GM18951 (cell line): ENCODE measurements at regions not wholly inside any gene's neighbourhood (a gene's known extent, or its start where the extent isn't known, plus 50 kb on each side); places are given as distances from the start of the nearest gene placed in this dataset.

Experiments used
- POLR2A ChIP-seq: IDR thresholded peaks from 4 replicates; pipeline ENCODE4 v1.6.1; 2011; ENCODE audit warnings: mild to moderate bottlenecking; ENCODE audit not compliant: insufficient read length, insufficient read depth; ENCODE audit errors: extremely low read depth
- in situ Hi-C: fragments of 300-500 bp; cut with MboI; formaldehyde crosslinking; loops from one replicate; pipeline ENCODE4 v1.12.0; 2022; ENCODE audit warnings: low sequenced_read_pairs, mixed read lengths, inconsistent platforms; ENCODE audit not compliant: unreplicated experiment

- in situ Hi-C loops = no loop called here
- no peak for TF ChIP-seq POLR2A
These were observed 621.7 kb downstream of the KCNJ3 start for GRCh38 chr2:155320236-155320635.

GRCh38 chr2:155318710-155319109 is 620.2 kb downstream of the KCNJ3 start:
- no peak for TF ChIP-seq POLR2A
- in situ Hi-C loops = no loop called here

GRCh38 chr2:155315768-155316167 is 617.3 kb downstream of the KCNJ3 start:
- no peak for TF ChIP-seq POLR2A
- in situ Hi-C loops = no loop called here

- in situ Hi-C loops = no loop called here
These were observed 612.1 kb downstream of the KCNJ3 start for GRCh38 chr2:155310589-155310988.

GRCh38 chr2:155309483-155309882 is 611.0 kb downstream of the KCNJ3 start:
- in situ Hi-C loops = no loop called here

More at GRCh38 chr2:155310589-155310988, 612.1 kb downstream of the KCNJ3 start:
- no peak for TF ChIP-seq POLR2A

GRCh38 chr2:155308367-155309009 is 610.0 kb downstream of the KCNJ3 start:
- no peak for TF ChIP-seq POLR2A
- in situ Hi-C loops = no loop called here

More at GRCh38 chr2:155309483-155309882, 611.0 kb downstream of the KCNJ3 start:
- TF ChIP-seq POLR2A = no peak

GRCh38 chr2:155301221-155301620 is 602.7 kb downstream of the KCNJ3 start:
- in situ Hi-C loops = no loop called here
- TF ChIP-seq POLR2A = no peak

GRCh38 chr2:155298001-155298400 is 599.5 kb downstream of the KCNJ3 start:
- no peak for TF ChIP-seq POLR2A
- in situ Hi-C loops = no loop called here

- in situ Hi-C loops = no loop called here
- TF ChIP-seq POLR2A = no peak
These were observed 595.9 kb downstream of the KCNJ3 start for GRCh38 chr2:155294358-155294757.

GRCh38 chr2:155281907-155282306 is 583.4 kb downstream of the KCNJ3 start:
- no peak for TF ChIP-seq POLR2A
- in situ Hi-C loops = no loop called here

- in situ Hi-C loops = no loop called here
- TF ChIP-seq POLR2A = no peak
These were observed 574.8 kb downstream of the KCNJ3 start for GRCh38 chr2:155273323-155273722.

GRCh38 chr2:155266583-155266982 is 568.1 kb downstream of the KCNJ3 start:
- no peak for TF ChIP-seq POLR2A
- in situ Hi-C loops = no loop called here

GRCh38 chr2:155266109-155266508 is 567.6 kb downstream of the KCNJ3 start:
- in situ Hi-C loops = no loop called here
- TF ChIP-seq POLR2A = no peak

- in situ Hi-C loops = no loop called here
- no peak for TF ChIP-seq POLR2A
These were observed 558.3 kb downstream of the KCNJ3 start for GRCh38 chr2:155256803-155257202.

GRCh38 chr2:155250800-155251199 is 552.3 kb downstream of the KCNJ3 start:
- in situ Hi-C loops = no loop called here
- no peak for TF ChIP-seq POLR2A

GRCh38 chr2:155240176-155240575 is 541.7 kb downstream of the KCNJ3 start:
- in situ Hi-C loops = no loop called here
- no peak for TF ChIP-seq POLR2A
